ENCODE measurements at regions not wholly inside any gene's neighbourhood (a gene's known extent, or its start where the extent isn't known, plus 50 kb on each side); places are given as distances from the start of the nearest gene placed in this dataset.
A peak's percentile ranks its signal among the peaks of the same experiment; 100 is the strongest.

DNA sequence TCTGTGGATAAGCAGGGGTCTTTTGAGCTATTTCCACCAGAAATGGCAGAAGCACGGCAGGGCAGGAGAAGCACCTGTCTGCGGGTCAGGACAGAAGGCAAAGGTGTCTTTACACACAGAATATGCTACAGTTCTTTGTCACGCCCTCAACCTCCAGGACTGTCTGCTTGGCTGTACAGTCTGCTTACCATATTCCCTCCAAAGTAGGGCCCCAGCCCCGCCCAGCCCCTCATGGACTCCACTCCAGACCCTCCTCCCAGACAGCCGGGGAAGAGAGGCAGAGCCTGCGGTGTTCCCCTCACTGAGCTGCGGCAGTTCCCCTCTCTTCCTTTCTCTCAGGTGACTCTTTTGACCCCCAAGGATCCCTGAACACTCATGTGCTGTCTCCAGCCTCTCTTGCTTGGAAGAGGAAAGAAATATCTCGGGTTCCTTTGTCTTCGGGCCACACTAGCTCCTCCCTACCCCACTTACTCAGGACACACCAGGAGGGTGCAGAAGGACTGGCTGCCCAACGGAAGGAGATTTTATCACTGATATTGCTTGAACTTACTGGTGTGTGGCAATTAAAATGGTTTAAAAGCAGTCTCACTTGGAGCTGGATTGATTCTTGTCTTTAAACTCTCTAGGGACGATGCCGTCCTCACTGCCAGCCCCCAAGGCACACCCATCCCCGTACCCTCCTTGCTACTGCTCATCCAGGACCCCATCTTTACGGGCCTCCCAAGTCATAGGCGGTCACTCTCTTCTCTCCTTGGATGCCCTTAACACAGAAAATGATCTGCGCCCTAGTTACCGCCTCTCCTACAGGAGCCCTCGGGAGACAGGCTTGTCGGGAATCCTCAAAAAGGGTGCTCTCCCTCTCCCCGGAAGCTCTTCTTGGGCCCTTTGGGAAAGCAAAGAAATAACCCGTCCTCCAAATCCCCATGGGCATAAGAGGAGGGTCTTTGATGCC, 169.7 kb downstream of the TOMM20 start (continued):
- TF ChIP-seq ZNF77 (CRISPR knock-in tag; IDR thresholded peaks at IDR 0.05) = no peak
- TF ChIP-seq PHTF2 (CRISPR knock-in tag; IDR thresholded peaks at IDR 0.05) = no peak
- TF ChIP-seq HEY1 (CRISPR knock-in tag; IDR thresholded peaks at IDR 0.05; ENCODE audit: borderline replicate concordance) = no peak
- TF ChIP-seq, protein P1, sequence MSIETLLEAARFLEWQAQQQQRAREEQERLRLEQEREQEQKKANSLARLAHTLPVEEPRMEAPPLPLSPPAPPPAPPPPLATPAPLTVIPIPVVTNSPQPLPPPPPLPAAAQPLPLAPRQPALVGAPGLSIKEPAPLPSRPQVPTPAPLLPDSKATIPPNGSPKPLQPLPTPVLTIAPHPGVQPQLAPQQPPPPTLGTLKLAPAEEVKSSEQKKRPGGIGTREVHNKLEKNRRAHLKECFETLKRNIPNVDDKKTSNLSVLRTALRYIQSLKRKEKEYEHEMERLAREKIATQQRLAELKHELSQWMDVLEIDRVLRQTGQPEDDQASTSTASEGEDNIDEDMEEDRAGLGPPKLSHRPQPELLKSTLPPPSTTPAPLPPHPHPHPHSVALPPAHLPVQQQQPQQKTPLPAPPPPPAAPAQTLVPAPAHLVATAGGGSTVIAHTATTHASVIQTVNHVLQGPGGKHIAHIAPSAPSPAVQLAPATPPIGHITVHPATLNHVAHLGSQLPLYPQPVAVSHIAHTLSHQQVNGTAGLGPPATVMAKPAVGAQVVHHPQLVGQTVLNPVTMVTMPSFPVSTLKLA (conservative IDR thresholded peaks at IDR 0.05) = no peak
- TF ChIP-seq ZNF766 (CRISPR knock-in tag; conservative IDR thresholded peaks at IDR 0.05) = peak; percentile 29; the same call in 1 of the 2 replicates
- no peak for TF ChIP-seq TCF3 (CRISPR knock-in tag; IDR thresholded peaks at IDR 0.05)
- no peak for TF ChIP-seq TRIM28 (IDR thresholded peaks at IDR 0.05)
- TF ChIP-seq SMAD4 (CRISPR knock-in tag; conservative IDR thresholded peaks at IDR 0.05) = peak; percentile 45; the same call in 1 of the 2 replicates
- no peak for TF ChIP-seq HSF4 (CRISPR knock-in tag; IDR thresholded peaks at IDR 0.05; ENCODE audit: borderline replicate concordance)
- no peak for TF ChIP-seq ZNF764 (CRISPR knock-in tag; IDR thresholded peaks at IDR 0.05; ENCODE audit: low read depth)
- TF ChIP-seq EWSR1 (IDR thresholded peaks at IDR 0.05; ENCODE audit: borderline replicate concordance, low read depth, partially characterized antibody) = no peak
- TF ChIP-seq NR3C1 (CRISPR knock-in tag; IDR thresholded peaks at IDR 0.05) = no peak

Measured in K562 (cell line).